DMS 273 treated with DMSO at 0.1 percent for 48 hours (cell line): ENCODE measurements at regions not wholly inside any gene's neighbourhood (a gene's known extent, or its start where the extent isn't known, plus 50 kb on each side); places are given as distances from the start of the nearest gene placed in this dataset.

Experiments
- DNase-seq: peaks from one replicate; lab custom pipeline; 2025; lab: John Stamatoyannopoulos, UW

DNA sequence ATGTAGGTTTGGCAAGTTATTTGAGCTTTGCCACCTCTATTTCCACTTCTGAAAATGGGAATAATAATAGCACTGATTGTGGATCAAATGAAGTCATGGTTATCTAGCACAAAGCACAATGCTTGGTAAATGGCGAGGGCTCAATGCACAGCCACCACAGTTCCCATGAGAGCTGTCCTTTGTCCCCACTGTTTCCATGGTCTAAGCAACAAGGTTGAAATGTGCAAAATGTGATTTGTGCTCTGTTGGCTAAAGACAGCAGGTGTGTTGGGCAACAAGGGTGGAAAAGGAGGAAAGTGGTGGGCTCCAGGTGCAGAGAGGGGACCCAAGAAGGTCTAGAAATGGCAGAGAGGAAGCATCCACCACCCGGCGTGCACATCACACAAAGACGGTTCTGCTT is 200.5 kb downstream of the TRIM29 start:
- no peak for DNase-seq

GRCh38 chr11:119936426-119936825 is 201.5 kb downstream of the TRIM29 start:
- DNase-seq = no peak

DNA sequence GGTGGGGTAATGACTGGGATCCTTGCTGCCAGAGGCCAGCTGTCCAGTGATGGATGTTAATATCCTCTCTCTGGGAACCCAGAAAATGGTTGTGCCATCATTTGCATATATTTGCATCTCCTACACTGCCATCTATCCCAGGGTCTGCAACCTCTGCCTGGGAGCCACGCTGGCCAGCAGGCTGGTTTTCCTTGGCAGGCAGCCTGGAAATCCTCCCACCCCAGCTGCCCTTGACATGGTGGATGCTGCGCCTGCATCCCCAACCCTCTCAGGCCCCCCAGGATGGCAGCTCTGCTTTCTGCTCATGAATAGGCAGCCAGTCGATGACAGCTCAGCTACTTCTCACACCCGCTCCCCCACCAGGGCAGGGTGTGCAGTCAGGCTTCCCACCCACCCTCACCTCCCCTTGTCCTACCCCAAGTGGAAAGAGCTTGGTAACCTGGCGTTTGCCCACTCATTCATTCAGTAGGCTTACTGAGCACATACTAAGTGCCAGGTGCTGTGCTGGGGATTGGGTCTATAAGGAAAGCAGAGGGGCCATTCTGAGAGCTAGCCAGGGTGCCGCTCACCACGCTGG is 202.5 kb downstream of the TRIM29 start:
- DNase-seq = no peak

DNA sequence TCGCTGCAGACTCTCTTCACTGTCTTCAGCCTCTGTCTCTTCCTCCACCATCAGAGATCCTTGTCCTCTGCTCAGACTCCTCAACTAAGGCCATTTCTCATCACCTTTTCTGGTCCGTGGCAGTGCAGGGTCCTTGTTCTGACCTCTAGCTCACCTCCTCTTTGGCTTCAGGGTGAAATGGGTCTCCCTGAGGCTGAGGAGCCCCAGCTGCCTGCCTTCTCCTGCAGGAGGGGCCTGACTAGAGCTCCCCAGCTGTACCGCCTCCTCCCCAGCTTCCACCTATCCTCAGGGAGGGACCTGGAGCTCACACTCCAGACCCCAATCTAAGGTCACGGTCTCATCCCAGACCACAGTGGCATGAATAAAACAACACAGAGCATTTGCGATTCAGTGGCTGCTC is 203.0 kb downstream of the TRIM29 start:
- DNase-seq = no peak

GRCh38 chr11:119934267-119934666 is 203.6 kb downstream of the TRIM29 start:
- no peak for DNase-seq

- no peak for DNase-seq
Observed at GRCh38 chr11:119933584-119933983, 204.3 kb downstream of the TRIM29 start.

DNA sequence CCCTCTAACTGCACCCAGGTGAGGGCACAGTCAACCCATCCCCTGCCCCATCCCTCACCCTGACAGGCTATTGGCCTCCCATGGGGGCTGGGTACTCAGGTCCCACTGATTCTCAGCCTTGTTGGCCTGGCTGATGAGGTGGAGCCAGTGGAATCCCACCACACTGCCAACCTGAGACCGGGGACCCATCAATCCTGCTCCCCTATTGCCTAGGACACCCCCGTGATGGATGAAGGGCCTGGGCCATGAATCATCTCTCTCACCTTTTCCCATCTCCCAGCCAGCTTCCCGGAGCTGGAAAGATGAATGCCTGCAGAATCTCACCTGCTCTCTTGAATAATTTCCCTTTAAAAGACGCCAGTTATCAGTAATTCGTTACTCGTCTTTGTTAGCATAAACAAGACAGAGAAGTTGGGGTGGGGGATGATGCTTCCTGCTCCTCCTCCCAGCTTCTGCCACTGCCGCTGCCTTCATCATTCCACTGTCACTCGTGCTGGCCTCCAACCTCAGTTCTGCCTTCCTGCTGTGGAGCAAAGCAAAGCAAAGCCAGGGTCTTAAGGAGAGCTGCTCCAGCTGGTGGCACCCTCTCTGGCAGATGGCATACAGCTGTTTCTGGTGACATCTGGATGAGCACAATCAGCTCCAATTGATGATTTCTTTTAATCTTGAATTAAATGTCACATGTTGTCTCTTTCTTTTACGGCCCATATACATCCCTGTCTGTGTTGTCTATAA is 204.0 kb upstream of the NECTIN1 start:
- no peak for DNase-seq

GRCh38 chr11:119928047-119928446 is 199.0 kb upstream of the NECTIN1 start:
- no peak for DNase-seq

- DNase-seq = no peak
Observed at GRCh38 chr11:119924017-119924416, 195.0 kb upstream of the NECTIN1 start.

DNA sequence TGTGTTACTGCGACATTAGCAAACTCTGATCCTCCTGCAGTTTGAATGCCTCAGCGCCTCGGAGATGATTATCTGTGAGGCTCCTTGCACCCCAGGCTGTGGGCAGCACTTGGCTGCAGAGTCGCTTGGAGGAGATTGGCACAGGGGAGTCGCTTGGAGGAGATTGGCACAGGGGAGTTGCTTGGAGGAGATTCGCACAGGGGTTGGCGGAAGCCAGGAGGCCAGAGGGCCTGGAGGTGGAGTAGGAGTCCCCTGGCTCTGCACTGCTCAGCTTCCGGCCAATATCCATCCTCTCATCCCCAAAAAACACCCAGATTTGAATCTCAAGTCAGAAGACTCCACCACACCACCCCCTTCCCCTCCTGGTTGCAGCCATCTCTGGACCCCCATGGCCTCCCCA is 192.6 kb upstream of the NECTIN1 start:
- no peak for DNase-seq

GRCh38 chr11:119920666-119921387 is 191.8 kb upstream of the NECTIN1 start:
- DNase-seq = no peak

DNA sequence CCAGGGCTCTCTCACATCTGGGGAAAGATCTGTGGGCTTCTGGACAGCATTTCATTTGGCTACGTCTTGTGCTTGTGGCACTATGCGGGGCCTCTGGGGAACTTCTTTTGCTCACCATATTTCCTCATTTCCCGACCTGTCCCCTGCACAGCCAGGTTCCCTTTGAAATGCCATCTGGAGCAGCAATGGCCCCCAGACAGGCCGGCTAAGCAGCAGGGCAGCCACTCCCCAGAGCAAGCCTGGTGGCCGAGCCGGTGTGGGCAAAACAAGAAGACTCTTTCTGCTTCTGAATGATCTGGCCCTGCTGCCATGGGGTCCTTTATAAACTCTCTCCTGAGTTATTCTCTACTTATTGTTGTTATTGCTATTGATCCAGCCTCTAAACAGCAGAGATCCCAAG is 190.7 kb upstream of the NECTIN1 start:
- DNase-seq = no peak

GRCh38 chr11:119918347-119918746 is 189.3 kb upstream of the NECTIN1 start:
- DNase-seq = no peak

- no peak for DNase-seq
Observed at GRCh38 chr11:119916568-119916967, 187.6 kb upstream of the NECTIN1 start.

- no peak for DNase-seq
Observed at GRCh38 chr11:119912229-119912628, 183.2 kb upstream of the NECTIN1 start.

DNA sequence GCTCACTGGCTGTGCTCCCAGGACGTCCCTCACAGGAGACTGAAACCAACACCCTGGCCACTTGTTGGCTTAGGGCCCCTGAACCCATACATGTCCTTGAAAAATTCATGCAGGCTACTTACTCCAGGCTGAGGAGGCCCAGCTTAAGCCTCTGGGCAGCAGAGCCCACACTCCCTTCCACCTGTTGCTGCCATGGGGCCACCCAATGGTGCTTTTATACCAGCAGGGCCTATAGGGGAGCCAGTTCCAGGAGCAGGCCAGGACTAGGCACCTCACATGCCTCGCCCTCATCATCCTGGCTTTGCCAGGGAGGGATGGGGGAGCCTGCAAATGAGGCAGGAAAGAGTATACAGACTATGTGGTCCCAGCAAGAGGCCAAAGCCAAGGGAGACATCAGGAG is 181.7 kb upstream of the NECTIN1 start:
- no peak for DNase-seq

DNA sequence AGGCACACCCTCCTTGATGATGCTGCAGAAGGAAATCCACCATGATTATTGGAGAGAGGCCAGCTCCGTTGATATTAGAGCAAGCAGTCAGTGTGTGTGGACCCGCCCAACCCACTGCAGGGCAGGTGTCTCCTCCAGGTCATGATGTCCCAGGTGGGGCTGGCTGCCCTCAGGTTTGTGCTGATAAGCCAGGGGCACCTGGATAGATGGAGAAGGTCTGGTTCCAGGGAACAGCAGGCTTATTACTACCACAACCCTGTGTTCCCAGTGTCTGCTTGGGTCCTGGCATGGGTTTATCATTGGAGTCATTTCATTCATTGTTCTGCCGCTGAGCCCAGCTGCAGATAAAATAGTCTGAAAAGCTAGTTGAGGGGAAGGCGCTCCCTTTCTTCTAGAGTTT is 181.1 kb upstream of the NECTIN1 start:
- no peak for DNase-seq

- DNase-seq = no peak
Observed at GRCh38 chr11:119909495-119909894, 180.5 kb upstream of the NECTIN1 start.

- DNase-seq = no peak
Observed at GRCh38 chr11:119909077-119909476, 180.1 kb upstream of the NECTIN1 start.

GRCh38 chr11:119908573-119908904 is 179.5 kb upstream of the NECTIN1 start:
- DNase-seq = no peak

DNA sequence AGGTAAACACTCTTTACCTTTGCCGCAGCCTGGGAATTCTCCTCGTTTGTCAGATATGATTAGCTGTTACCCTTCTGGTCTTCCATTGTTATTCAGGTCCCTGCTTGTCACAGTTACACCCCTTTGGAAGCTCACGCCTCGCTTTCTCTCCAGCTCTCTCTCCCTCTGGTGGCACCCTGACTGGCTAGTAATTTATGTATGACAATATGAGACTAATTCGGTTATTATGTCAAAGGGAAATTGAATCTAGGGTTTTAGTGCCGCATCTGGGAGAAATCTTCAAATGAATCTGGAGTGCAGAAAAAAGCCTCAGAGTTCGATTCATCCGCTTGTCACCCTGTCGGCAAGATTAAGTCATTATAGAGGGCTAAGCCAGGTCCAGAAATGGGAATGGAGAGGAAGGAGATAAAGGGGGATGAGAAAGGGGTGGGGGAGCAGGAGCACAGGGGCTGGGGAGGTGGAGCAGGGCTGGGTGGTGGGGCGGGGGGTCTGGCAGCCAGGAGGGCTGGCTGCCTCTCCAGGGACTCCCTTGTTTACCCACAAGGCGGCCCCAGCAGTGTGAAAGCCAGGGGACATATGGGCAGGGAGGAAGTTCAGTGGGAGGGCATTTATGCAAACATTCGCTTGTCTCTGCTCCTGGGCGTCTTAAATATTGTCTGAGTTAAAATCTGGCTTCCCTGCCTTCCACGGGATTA is 179.0 kb upstream of the NECTIN1 start:
- DNase-seq = peak; percentile 12

DNA sequence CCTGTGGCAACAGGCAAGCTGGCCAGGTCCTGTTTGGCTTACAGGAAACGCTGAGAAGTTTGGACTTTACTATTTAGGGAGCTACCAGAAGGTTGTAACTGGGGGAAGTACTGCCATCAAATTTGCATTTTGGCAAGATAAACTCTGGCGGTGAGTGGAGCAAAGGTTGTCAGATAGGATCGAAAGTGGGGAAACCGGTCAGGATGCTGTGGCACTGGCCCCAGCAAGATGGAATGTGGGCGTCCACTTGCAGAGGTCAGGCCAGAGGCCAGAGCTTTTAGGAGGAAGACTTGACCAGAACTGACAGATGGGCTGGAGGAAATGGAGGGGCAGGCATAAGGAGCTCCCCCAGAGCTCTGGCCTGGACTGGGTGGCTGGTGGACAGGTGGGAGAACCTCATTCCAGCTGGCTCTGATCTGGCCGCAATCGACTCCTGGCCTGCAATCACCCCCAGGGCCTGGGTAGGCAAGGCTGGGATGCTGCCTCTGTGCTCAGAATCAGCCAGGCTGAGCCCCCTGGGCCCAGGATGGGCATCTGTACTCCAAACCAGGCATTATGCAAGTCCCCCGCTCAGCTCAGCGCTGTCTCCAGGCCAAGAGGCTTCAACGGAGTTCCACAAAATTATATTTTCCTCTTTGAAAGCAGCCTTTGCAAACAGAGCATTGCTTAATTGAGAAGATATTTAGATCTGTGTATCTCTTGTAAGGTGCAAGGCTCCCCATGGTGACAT is 178.3 kb upstream of the NECTIN1 start:
- DNase-seq = peak; percentile 38
